HK-2 (cell line): ENCODE measurements at regions not wholly inside any gene's neighbourhood (a gene's known extent, or its start where the extent isn't known, plus 50 kb on each side); places are given as distances from the start of the nearest gene placed in this dataset.

Experiments
- DNase-seq: peaks from one replicate; pipeline ENCODE4 v3.0.0-alpha.2; 2018; ENCODE audit not compliant: unreplicated experiment

- no peak for DNase-seq
These were observed 456.6 kb downstream of the FGF9 start for GRCh38 chr13:22127277-22128164.

GRCh38 chr13:22128441-22129408 lies 457.9 kb downstream of the FGF9 start:
- DNase-seq: no peak

GRCh38 chr13:22130254-22130653 lies 459.4 kb downstream of the FGF9 start:
- DNase-seq: no peak

- DNase-seq: no peak
These were observed 463.4 kb downstream of the FGF9 start for GRCh38 chr13:22134261-22134660.

DNA sequence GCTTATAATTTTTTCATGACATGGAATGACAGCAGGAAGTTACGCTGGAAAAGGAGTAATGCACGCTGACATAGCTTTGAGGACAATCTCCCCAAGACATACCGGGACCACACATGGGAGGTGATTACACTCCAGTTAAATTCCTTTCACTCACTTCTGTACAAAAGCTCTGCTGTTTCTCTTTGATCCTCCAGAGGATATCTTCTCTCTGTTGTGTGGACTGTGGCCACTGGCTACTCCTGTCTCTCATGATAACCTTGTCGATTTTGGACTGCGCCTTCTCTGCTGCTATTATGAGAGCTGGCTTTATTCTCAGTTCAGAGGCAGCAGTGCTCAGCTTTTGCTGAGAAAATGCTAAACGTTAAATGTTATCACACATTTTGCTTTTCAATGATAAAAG lies 464.6 kb downstream of the FGF9 start:
- DNase-seq: no peak

DNA sequence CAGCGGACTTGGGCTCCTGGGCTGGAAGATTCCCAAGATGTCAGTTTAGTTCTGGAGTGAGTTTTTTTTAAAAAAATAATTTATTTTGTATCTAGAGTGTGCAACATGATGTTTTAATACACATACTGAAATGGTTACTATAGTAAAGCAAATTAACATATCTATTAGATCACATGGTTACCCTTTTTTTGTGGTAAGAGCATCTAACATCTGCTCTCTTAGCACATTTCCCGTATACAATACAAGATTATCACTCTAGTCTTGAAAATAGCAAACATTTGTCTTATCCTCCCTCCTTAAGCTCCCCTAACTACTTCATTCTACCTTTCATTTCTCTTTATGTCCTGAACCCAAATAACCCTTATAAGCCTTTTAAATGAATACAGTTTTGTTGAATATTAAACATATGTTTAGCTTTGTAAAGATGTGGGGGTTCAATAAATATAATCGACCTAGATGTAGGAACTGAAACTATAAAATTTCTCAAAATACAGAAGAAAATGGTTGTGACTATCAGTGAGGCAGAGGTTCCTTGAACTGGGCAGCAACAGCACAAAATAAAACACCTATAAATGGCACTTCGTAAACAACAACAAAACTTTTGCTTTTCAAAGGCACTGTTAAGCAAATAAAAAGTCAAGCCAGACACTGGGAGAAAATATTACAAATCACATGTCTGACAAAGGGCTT lies 466.6 kb downstream of the FGF9 start:
- no peak for DNase-seq

DNA sequence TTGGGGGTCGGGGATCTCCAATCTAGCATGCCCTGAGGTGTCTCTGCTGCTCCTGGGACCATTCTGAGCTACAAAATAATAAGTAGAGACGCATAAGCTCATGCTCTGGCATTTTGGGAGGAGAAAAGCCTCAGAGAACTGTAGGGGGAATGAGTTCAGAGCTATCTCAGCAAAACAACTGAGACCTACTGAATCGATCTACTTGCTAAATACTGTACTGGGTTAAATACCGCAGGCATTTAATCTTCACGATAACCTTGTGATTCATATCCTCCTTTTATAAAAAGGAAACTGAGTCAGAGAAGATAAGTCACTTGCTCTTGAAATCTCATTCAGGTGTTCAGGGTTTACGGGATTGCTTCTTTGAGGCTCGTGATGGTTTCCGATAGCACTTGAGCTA lies 468.1 kb downstream of the FGF9 start:
- no peak for DNase-seq

DNA sequence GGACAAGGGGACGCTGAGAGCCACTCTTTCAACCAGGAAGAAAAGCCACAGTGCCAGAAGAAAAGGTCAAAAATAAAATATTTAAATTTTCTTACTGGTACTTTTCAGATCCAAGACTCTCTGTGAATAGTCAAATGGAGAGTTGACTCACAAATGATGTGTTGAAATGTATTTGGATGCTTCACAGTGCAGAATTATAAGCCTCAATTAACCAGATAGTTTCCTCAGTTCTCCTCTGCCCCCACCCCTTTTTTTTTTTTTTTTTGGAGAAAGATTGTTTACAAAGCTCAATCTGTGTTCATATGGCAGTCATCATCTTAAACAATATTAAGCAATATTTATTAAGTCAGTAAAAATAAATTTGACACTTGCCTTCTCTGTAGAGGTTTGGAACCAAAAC lies 470.8 kb downstream of the FGF9 start:
- DNase-seq: no peak

GRCh38 chr13:22143671-22144070 lies 472.8 kb downstream of the FGF9 start:
- DNase-seq: no peak

DNA sequence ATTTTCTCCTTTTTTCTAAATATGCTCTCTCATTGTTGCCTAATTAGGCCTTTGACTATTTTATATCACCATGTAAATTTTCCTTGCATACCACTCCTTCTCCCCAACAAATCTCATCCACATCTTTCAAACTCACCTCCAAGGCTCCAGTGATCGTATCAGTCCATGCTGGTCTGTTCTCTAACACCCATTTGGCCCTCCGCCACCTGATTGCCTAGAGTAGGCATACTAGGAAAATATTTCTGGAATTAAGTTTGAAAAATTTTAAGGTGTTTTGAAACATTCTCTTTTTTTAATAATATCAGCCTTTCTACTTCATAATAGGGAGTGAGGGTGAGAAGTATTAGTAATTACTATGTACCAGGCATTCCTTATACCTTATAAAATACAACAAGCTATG lies 473.9 kb downstream of the FGF9 start:
- DNase-seq: no peak

- DNase-seq: no peak
These were observed 477.3 kb downstream of the FGF9 start for GRCh38 chr13:22148187-22148586.

DNA sequence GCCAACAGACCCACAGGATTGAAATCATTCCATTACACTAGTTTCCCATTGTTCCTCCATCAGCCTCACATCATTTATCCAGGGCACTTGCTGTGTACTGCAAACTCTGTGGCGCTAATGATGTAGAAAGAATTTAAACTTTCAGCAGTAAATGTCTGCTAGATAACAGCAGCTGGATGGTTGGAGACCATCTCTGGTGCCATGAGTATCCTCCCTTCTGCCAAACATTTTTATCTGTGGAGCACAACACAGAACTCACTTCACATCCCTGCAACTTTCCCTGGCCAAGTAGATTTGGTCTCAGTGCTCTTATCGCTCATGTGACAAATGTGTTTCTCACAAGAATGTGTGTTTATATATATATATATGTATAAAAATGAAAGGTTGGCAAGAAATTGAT lies 481.9 kb downstream of the FGF9 start:
- no peak for DNase-seq

DNA sequence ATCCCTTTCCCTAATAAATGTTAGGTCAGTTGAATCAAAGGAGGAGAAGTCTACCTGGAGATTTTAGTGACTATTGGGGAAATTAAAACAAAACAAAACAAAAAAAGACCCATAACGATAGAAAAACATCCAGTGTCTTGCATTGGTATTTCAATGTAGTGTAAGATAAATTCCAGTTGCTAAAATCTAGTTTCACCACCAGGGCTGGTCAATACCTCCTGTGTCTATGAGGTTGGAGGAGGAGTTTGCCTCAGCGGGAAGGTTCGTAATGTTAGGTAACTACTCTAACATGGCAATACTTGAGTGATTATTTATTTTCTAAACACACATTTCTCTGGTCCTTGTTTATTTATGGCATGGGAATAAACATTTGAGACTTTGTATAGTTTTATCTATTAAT lies 483.2 kb downstream of the FGF9 start:
- no peak for DNase-seq

- DNase-seq: no peak
These were observed 491.0 kb downstream of the FGF9 start for GRCh38 chr13:22161871-22162270.

DNA sequence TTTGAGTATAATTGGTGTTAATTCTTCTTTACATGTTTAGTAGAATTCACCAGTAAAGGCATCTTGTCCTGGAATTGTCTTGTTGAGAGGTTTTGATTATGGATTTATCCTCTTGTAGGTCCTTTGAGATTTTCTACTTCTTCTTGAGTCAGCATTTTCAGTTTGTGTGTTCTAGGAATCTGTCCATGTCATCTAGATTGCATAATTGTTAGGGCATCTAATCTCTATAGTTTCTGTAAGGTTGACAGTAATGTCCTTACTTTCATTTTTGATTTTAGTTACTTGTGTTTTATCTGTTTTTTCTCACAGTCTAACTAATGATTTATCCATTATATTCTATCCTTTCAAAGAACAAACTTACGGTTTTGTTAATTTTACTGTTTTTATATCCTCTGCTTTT lies 492.0 kb downstream of the FGF9 start:
- DNase-seq: no peak

DNA sequence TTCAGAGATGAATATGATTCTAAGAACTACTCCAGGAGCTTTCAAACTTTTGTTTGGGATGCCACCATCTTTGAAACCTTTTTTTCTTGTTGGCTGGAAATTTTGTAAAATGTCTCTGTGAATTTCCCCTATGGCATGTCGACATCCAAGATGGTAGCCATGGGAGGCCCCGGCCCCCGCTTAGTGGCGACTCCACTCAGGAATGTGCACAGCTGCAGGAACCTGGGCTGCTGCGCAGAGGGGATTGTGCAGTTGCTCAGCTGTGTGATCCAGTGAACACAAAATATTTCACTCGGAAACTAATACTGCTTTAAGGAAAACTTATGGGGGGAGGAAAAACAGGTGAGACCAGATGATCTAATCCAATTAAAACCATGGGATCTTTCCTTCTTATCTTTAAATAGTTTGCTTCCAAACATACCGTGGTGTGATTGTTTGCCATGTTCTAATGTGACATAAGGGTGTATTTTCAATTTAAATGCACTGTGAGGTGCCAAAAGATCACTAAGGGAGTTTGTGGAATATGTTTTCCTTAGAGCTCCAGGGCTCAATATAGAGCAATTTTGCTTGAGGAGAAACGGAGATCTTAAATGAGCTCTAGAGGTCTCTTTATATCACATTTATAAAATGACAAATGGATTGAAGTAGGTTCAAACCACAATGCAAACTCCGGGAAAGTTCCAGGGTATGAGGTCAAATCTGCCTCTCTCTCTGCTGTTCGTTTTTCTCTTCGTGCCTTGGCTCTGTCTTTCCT lies 497.7 kb downstream of the FGF9 start:
- no peak for DNase-seq

GRCh38 chr13:22169473-22169872 lies 498.6 kb downstream of the FGF9 start:
- DNase-seq: no peak

- no peak for DNase-seq
These were observed 502.7 kb downstream of the FGF9 start for GRCh38 chr13:22173610-22174009.

DNA sequence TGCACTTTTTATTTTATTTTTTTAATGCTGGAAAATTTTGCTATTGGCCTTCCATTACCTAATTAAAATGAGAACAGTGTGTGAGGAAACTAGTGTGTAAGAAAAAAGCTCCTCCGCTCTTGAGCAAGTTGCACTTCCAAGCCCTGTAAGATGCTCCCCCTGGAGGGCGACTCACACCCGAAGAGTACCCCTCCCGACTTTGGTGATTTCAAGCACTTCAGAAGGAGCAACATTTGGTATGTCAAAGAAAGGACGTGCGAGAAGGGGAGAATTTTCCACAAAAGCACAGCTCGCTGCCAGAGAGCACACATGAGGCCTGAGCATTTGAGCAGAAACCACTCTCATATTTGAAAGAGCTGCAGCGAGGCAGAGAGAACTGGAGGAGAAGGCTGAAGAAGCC lies 504.4 kb downstream of the FGF9 start:
- DNase-seq: no peak

- no peak for DNase-seq
These were observed 504.9 kb downstream of the FGF9 start for GRCh38 chr13:22175815-22176214.

DNA sequence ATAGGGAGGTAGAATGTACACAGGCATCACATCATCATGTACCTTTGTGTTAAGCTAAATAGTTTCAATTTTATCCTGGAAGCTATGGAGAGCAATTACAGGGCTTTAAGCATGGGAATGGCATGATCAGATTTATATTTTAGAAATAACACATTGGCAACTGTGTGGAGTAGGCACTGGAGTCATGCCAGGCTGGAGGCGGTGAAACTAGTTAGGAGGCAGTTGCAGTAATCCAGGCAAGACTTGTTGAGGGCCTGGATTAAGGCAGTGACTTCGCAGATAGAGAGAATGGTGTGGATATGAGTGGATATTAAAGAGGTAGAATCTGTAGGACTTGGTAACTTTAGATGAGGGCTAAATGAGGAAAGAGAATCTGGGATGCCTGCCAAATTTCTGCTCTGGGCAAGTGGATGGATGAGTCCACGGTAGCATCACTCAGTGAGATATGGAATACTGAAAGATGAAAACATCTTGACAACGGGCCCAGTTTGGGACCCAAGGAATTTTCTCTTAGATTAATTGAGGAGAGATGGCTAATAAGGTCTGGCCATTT lies 506.2 kb downstream of the FGF9 start:
- no peak for DNase-seq
